Gastroesophageal sphincter (tissue), 4 donors: ENCODE measurements at regions not wholly inside any gene's neighbourhood (a gene's known extent, or its start where the extent isn't known, plus 50 kb on each side); places are given as distances from the start of the nearest gene placed in this dataset.
"Not testable (repeated sequence)": the region's sequence is repeated elsewhere in the genome, so short reads cannot be mapped to it uniquely, and the experiment has no call there.

Experiments used
- ATAC-seq: fragments of 150-250 bp; one replicate; pipeline ENCODE4 v1.9.1; 2016; ENCODE audit warnings: mild to moderate bottlenecking, moderate library complexity
- H3K27ac ChIP-seq, 4 donors: fragments of 200-600 bp; sonication (generic) in 3 of 4; 1 replicate in 3 of 4; 2 replicates in 1 of 4; pipeline ENCODE4 v1.5.1; 2016 to 2019
- H3K27me3 ChIP-seq: fragments of 200-600 bp; sonication (generic); one replicate; pipeline ENCODE4 v1.5.1; 2019
- H3K36me3 ChIP-seq, 2 donors: fragments of 200-600 bp; sonication (generic); one replicate each; pipeline ENCODE4 v1.5.1; 2019; ENCODE audit warnings: control low read depth in 1 of 2
- H3K4me1 ChIP-seq, 3 donors: fragments of 200-600 bp; sonication (generic); 1 replicate in 2 of 3; 2 replicates in 1 of 3; pipeline ENCODE4 v1.5.1; 2016 to 2019; ENCODE audit warnings: control low read depth in 2 of 3
- H3K4me3 ChIP-seq, 2 donors: fragments of 200-600 bp; sonication (generic); one replicate each; pipeline ENCODE4 v1.5.1; 2019; ENCODE audit warnings: mild to moderate bottlenecking in 1 of 2, moderate library complexity in 1 of 2
- H3K9me3 ChIP-seq, 3 donors: fragments of 200-600 bp; sonication (generic); one replicate each; pipeline ENCODE4 v1.5.1; 2017 to 2019; ENCODE audit warnings: control low read depth in 2 of 3
- WGBS, 2 donors: methylation state at CpG; one replicate each; pipeline ENCODE4 v1.1.5; 2018; ENCODE audit warnings: low coverage in 1 of 2; 5-methylcytosine and 5-hydroxymethylcytosine counted together
- small RNA-seq, 4 donors: library from RNA; depleted of rRNA; stranded (forward); fragments of <200 nt; gene quantifications; one replicate each; pipeline ENCODE3, GENCODE V24; 2016

DNA sequence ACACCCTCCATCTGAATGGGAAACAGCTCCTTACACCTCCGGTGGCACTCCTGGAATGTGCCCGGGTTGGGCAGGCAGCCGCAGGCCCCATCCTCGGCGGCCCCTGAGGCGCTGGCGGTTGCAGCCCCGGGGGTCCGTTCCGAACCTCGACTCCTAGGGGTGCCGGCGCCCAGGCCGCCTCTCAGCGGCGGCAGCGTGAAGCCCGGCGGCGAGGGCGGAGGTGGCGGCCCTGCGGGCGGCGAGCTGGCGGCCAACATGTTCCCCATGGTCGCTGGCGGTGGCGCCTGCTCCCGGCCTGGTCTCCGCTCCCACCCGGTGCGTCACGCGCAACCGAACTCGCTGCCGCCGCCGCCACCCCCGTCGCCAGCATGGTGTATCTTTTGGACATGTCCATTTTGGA is 165.2 kb downstream of the POTEH start:
- not testable (repeated sequence) for H3K27me3 ChIP-seq, H3K4me3 ChIP-seq, H3K4me1 ChIP-seq, H3K9me3 ChIP-seq, H3K36me3 ChIP-seq, H3K27ac ChIP-seq, ATAC-seq
- no CpG with 5 or more reads among the region's 42 CpGs for WGBS, 2 donors

GRCh38 chr22:15880926-15881325 is 191.1 kb downstream of the POTEH start:
- not testable (repeated sequence) for H3K9me3 ChIP-seq, H3K36me3 ChIP-seq, H3K4me3 ChIP-seq, H3K27ac ChIP-seq, ATAC-seq, H3K4me1 ChIP-seq, H3K27me3 ChIP-seq
- 60 to 68% methylated on average over 1 to 3 of the region's 11 CpGs for WGBS, 2 donors

DNA sequence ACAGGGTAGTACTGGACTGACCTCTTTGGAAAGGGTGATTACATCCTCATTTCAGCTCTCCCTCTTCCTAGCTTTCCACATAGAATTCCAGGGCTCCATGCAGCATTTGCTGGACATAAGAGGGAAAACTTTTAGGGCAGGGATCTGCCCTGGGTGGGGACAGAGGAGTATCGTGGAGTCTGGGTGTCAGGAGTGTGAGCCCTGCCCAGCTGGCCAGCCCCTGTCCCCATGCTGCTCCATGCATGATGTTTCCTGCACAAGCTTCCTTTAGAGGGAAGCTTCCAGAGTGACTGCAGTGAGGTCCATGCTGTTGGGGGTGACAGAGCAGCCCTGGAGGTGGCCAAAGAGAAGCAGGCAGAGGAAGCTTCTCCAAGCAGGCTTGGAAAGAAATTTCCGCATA is 214.5 kb downstream of the POTEH start:
- no CpG with 5 or more reads among the region's 2 CpGs for WGBS, 2 donors

DNA sequence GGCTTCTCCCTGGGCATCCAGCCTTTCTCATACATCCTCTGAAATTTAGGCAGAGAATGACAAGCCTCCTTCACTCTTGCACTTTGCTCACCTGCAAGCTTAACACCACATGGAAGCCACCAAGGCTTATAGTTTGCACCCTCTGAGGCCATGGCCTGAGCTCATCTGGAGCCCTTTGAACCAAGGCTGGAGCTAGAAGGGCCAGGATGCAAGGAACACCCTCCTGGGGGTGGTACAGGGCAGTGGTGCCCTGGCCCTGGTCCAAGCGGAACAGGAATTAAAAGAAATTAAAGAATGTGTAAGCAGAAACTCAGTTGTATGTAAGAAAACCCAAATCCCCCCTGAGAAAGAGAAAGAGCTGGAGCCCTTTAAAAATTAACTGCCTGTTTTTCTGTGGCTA is 221.9 kb downstream of the POTEH start:
- not testable (repeated sequence) for H3K9me3 ChIP-seq, H3K27ac ChIP-seq, ATAC-seq, H3K27me3 ChIP-seq, H3K36me3 ChIP-seq, H3K4me3 ChIP-seq, H3K4me1 ChIP-seq
- WGBS, 2 donors = no CpG with 5 or more reads among the region's 1 CpG

More for the DNA sequence above, 214.5 kb downstream of the POTEH start:
- not testable (repeated sequence) for H3K9me3 ChIP-seq, H3K27ac ChIP-seq, H3K36me3 ChIP-seq, ATAC-seq, H3K27me3 ChIP-seq, H3K4me1 ChIP-seq, H3K4me3 ChIP-seq

DNA sequence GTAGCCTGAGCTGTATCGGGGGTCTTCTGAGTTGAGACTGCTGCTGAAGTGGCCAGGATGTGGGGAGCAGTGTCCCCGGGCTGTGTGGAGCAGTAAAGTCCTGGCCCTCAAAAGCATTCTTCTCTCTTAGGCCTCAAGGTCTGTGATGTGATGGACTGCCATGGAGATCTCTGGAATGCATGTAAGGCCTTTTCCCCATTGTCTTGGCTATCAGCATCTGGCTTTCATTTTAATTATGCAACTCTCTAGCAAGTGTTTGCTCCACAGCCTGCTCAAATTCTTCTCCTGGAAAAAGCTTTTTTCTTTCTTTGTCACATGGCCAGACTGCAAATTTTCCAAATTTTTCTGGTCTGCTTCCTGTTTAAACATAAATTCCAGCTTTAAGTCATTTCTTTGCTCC is 229.3 kb downstream of the POTEH start:
- no CpG with 5 or more reads among the region's 2 CpGs for WGBS, 2 donors

GRCh38 chr22:15920941-15921340 is 231.1 kb downstream of the POTEH start:
- not testable (repeated sequence) for H3K27ac ChIP-seq, H3K4me1 ChIP-seq, H3K27me3 ChIP-seq, H3K4me3 ChIP-seq, ATAC-seq, H3K9me3 ChIP-seq, H3K36me3 ChIP-seq
- no CpG with 5 or more reads among the region's 4 CpGs for WGBS, 2 donors

More for the DNA sequence above, 229.3 kb downstream of the POTEH start:
- H3K4me1 ChIP-seq, H3K36me3 ChIP-seq, H3K27me3 ChIP-seq, ATAC-seq, H3K9me3 ChIP-seq, H3K4me3 ChIP-seq, H3K27ac ChIP-seq: not testable (repeated sequence)

- not testable (repeated sequence) for ATAC-seq, H3K27ac ChIP-seq
Measured at GRCh38 chr22:15922132-15922531, 232.3 kb downstream of the POTEH start.

DNA sequence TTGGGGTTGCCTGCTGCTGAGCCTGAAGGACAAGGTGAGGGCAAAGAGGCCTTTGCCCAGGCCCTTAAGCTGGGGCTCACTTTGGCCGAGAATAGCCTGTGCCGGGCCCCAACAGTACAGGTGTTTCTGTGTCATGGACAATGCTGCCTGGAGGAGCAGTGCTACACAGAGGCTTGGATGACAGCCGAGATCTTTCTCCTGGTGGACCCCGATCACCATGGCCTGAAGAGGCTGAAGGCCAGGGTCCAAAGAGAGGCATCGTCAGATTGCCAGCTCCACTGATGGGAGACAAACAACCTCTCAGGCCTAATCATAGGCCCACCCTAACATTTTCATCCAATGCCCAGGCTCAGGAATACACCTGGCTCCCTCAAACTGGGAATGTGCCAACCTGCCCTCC is 232.8 kb downstream of the POTEH start:
- H3K36me3 ChIP-seq, H3K4me1 ChIP-seq, H3K4me3 ChIP-seq, H3K27me3 ChIP-seq, H3K9me3 ChIP-seq, ATAC-seq, H3K27ac ChIP-seq: not testable (repeated sequence)
- no CpG with 5 or more reads among the region's 5 CpGs for WGBS, 2 donors

More at GRCh38 chr22:15922132-15922531, 232.3 kb downstream of the POTEH start:
- not testable (repeated sequence) for H3K9me3 ChIP-seq, H3K36me3 ChIP-seq, H3K4me3 ChIP-seq, H3K4me1 ChIP-seq, H3K27me3 ChIP-seq

- not testable (repeated sequence) for H3K9me3 ChIP-seq, H3K27ac ChIP-seq, H3K27me3 ChIP-seq, H3K36me3 ChIP-seq, H3K4me1 ChIP-seq, H3K4me3 ChIP-seq, ATAC-seq
- no CpG with 5 or more reads among the region's 2 CpGs for WGBS, 2 donors
Measured at GRCh38 chr22:15924820-15925219, 235.0 kb downstream of the POTEH start.

- WGBS, 2 donors = 52 to 100% methylated on average over 1 to 4 of the region's 5 CpGs
- H3K27me3 ChIP-seq, H3K4me3 ChIP-seq, H3K9me3 ChIP-seq, H3K36me3 ChIP-seq, H3K27ac ChIP-seq, H3K4me1 ChIP-seq, ATAC-seq: not testable (repeated sequence)
Measured at GRCh38 chr22:15927172-15927571, 237.3 kb downstream of the POTEH start.

Small RNA genes lying in the stretch of these regions (small RNA-seq; reads per million reads assigned to genes)
- gene AP000522.1 = 0 reads per million in 4 donors
